ENCODE measurements at regions not wholly inside any gene's neighbourhood (a gene's known extent, or its start where the extent isn't known, plus 50 kb on each side); places are given as distances from the start of the nearest gene placed in this dataset.

- no peak for DNase-seq
Measured at GRCh38 chr20:50315586-50316551, 125.2 kb downstream of the CEBPB start.

DNA sequence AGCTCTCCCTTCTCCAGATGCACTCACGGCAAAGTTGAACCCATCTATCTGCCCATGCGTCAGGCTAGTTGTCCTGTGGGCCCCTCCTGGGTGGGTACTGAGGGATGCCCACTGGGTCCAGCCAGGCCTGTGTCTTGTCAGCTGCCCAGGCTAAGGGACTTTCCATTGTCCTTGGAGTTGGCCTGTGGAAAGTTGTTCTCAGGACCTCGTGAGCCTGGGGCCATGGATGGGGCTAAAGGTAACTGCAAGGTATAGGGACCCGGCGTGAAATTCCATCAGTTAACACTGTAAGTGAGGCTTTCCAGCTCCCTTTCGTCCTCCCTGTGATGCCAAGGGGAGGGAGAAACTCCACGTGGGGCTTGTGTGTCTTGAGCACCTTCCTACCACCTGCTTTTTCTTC lies 126.5 kb downstream of the CEBPB start:
- no peak for DNase-seq

GRCh38 chr20:50317609-50318008 lies 127.0 kb downstream of the CEBPB start:
- DNase-seq, result no peak

GRCh38 chr20:50318710-50319109 lies 128.1 kb downstream of the CEBPB start:
- DNase-seq, result no peak

DNA sequence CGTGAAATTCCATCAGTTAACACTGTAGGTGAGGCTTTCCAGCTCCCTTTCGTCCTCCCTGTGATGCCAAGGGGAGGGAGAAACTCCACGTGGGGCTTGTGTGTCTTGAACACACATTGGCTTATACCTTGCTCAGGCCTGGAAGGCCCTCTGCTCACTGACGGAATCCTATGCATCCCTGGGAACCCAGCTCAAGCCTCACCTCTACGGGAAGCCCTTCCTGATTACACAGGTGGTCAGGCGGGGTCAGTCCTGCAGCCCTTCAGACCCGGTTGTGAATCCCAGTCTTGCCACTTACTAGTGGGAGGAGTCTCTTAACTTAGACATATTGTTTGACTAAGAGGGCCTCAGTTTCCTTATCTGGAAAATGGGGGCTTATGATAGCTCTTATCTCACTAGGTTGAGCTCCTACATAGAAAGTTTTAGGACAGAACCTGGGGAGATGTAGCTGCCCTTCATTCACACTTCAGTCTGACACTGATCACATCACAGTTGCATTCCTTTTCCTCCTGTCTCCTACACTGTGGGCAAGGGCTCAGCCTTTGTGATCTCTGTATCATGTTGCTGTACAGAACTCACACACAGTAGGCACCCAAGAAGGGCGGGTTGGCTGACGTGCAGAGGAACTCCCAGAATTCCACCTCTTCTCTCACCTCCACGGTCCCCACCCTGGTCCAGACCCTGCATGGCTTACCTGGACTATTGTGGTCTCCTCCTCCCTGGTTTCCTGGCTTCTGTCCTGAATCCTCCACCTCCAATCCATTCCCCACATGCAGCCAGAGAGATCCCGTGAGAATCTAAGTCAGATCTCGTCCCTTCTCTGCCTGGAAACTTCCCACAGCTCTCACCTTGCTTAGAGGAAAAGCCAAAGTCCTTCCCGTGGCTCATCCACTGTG lies 129.6 kb downstream of the CEBPB start:
- no peak for DNase-seq

DNA sequence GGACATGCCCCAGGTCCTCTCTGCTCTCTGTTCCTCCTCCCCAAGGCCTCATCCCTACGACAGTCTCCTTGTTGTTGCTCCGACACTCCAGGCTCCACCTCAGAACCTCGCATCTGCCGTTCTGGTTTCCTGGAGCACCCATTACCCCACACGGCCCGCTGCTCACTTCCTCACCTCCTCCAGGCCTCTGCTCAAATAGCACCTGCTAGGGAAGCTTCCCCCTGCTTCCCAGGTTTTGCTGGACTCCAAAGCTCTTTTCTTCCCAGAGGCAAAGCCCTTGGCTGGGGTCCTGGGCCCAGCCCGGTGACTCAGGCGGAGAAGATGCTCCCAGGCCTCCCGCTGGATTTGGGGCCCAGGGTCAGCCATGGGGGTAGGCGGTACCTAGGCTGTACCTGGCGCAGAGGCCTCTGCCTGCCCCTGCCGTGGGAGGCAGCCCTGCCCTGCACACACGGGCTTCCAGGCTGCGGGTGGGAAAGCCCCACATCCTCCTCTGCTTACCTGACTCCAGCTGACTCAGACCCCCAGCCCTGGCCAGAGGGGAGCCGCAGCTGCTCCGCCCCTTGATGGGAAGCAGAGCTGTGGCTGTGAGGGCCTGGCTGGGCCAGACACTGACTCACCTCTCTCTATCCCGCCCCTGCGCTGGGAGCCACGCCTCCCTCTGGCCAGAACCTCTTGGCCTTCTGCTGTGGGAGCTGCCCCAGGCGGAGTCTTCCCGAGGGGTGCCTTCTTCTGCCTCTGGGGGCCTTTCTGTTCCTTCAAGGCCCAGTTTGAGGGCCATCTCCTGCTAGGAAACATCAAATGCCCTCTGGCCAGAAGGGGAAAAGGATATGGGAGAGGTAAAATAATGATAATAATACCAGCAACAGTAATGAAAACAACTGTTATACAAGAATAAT lies 130.5 kb downstream of the CEBPB start:
- DNase-seq, result no peak

GRCh38 chr20:50321797-50322480 lies 131.3 kb downstream of the CEBPB start:
- DNase-seq, result no peak

DNA sequence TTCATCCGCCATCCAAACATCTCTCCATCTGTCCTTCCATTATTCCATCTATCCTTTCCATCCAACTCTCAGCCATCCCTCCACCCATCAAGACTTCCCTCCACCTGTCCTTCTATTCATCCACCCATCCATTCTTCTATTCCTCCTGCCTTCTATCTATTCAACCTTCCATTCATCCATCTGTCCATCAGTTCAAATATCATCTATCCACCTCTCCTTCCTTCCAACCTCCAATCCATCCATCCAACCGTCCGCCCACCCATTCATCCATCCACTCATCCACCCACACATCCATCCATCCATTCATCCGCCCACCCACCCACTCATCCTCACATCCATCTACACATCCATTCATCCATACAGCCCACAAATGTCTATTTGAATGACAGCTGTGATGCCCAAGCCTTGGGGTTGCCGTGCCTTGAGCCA lies 132.1 kb downstream of the CEBPB start:
- no peak for DNase-seq

GRCh38 chr20:50323209-50323608 lies 132.6 kb downstream of the CEBPB start:
- no peak for DNase-seq

DNA sequence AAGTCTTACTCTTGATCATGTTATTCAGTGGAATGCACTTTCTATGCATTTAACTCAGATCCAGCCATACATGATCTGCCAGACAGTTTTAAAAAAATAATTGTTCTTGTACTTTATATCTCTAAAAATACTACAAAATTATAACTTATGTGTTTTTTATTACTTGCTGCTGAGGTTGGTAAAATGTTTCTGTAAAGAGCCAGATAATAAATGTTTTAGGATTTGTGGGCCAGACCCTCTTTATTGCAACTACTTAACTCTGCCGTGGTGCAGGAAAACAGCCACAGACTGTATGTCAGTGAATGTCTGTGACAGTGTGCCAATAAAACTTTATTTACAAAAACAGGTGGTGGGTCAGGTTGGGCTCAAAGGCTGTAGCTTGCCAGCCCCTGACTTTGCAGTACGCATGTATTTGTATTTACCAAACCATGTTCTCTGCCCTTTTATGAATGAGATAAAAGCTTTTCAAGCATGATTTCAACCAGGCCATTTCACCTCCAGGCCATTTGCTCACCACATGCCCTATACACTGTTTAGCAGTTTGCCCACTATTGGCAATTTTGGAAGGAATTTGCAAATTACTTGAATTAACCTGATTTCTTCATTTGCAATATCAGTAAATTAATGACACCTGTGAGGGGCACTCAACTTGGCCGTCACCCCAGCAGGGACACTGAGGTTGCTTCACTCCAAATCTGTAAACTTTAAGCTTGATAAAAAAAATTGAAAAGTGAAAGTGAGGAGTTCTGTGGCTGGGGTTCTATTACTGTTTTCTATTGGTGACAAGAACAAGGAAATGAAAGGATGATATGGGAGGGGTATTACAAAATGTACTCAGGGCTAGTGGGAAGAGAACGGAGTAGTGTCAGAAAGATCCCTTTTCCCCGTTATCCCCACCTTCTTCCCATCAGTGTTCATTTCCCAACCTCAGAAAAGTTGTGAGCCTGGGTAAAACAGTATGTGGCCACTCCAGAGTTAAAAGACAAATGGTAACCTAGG lies 133.4 kb downstream of the CEBPB start:
- no peak for DNase-seq

DNA sequence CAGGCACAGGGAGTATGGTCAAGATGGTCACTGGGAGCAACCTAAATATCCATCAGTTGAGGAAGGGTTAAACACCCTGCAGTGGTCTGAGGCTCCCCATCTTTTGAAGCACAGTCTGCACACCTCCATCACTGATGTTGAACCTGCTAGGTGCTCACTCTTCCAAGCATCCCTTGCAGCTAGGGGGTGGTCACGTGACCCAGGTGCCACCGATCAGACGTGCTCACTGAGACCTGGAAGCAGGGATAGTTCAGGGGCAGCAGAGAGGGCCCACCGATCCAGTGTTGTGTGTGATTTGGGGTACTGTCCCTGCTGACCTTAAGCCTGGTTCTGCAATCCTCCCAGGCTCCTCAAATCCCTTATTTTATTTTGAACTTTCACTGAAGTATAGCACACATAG lies 134.6 kb downstream of the CEBPB start:
- no peak for DNase-seq

DNA sequence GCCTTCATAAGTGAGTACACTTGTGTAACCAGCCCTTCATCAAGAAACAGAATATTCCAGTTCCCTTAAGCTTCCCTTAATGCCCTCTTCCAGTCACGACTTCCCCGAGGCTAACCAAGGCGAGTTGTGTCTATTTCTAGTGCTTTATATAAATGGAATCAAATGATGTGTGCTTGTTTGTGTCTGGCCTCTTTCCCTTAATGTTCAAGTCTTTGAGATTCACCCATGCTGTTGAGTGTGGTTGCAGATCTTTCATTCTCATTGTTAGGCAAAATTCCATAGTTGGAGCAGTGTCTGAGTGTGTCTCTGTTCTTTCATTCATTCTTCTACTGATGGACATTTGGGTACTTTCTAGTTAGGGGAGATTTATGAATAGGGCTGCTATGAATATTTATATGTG lies 135.0 kb downstream of the CEBPB start:
- DNase-seq, result no peak

DNA sequence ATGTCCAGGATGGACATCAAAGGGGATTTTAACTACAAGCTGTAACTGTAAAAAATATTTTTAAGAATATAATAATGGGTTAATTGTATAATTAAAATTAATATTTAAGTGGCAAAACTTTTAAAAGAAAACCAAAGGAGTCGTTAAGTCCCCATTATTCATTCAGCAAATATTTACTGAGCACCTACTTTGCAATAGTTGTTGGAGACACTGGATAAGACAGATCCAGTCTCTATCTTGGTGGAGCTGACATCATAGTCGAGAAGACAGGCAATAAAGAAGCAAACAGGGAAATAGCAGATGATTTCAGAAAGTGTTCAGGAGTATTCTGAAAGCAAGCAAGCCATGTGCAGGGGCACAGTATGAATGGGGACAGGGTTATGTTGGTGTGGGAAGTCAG lies 137.0 kb downstream of the CEBPB start:
- no peak for DNase-seq

DNA sequence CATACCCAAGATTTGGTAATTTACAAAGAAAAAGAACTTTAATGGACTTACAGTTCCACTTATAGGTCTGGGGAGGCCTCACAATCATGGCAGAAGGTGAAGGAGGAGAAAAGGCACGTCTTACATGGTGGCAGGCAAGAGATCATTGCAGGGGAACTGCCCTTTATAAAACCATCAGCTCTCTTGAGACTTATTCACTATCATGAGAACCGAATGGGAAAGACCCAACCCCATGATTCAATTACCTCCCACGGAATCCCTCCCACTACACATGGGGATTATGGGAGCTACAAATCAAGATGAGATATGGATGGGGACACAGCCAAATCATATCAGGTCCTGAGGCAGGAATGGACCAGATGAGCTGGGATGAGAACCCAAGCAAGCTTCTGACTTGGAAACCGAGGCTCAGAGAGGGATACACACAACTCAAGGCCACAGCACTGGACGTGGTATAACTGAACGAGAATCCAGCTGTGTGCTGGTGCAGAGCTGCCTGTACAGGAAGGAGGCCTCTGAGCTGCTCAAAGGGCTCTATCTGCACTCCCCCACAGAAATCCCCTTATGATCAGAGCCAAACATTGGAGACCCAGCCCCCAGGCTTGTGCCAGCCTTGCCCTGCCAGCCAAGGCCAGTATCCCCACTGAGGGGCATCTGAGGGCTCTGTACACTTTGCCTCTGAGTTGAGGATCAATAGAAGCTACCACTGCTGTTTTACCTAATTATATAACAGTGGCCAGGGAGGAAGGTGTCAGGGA lies 137.8 kb downstream of the CEBPB start:
- no peak for DNase-seq

- no peak for DNase-seq
Measured at GRCh38 chr20:50328996-50329898, 138.6 kb downstream of the CEBPB start.

DNA sequence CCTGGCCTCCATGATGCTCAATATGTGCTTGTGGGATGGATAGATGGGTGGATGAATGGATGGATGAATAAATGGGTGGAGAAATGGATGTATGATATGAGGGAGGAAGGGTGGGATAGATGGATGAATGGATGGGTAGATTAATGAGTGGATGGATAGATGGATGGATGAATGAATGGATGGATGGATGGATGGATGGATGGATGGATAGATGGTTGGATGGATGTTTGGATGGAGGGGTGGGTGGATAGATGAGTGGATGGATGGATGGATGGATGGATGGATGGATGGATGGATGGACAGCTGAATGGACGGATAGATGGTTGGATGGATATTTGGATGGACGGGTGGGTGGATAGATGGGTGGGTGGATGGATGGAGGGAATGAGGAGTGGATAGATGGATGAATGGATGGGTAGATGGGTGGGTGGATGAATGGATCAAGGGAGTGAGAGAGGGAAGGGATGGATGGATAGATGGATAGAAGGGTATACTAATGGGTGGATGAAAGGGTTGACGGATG lies 139.4 kb downstream of the CEBPB start:
- DNase-seq, result no peak

- DNase-seq, result no peak
Measured at GRCh38 chr20:50330504-50331313, 140.1 kb downstream of the CEBPB start.
